OCI-LY7 (cell line): ENCODE measurements at regions not wholly inside any gene's neighbourhood (a gene's known extent, or its start where the extent isn't known, plus 50 kb on each side); places are given as distances from the start of the nearest gene placed in this dataset.

Experiments
- BruUV-seq: library from RNA; stranded (reverse); fragments of 400-500 nt; replicated peaks from 2 replicates; lab custom pipeline; 2021; lab: Mats Ljungman, UMichigan
- CTCF ChIA-PET: fragments of 300-600 bp; sonication (Branson Sonifier 250); formaldehyde crosslinking; loops from one replicate; lab custom pipeline; 2022; ENCODE audit warnings: antibody characterized with exemption; ENCODE audit not compliant: unreplicated experiment; lab: Charles Lee
- POLR2A ChIA-PET: fragments of 300-600 bp; sonication (Branson Sonifier 250); formaldehyde crosslinking; loops from one replicate; lab custom pipeline; 2022; ENCODE audit warnings: antibody characterized with exemption; lab: Charles Lee
- DNase-seq: peaks from one replicate; pipeline ENCODE4 v3.0.0-alpha.2; 2015; ENCODE audit warnings: low spot score
- H2AFZ ChIP-seq: fragments of 200-600 bp; sonication (generic), shearing (Covaris generic); 2 replicates; pipeline ENCODE4 v1.6.1; 2014; ENCODE audit warnings: mild to moderate bottlenecking, antibody characterized with exemption, low read length, moderate library complexity
- H3K27ac ChIP-seq: fragments of 200-600 bp; sonication (generic); 2 replicates; pipeline ENCODE4 v1.5.1; 2014; ENCODE audit warnings: mixed run types, low read depth, mild to moderate bottlenecking, moderate library complexity, low read length, inconsistent platforms; ENCODE audit not compliant: poor library complexity, severe bottlenecking
- H3K36me3 ChIP-seq: fragments of 200-600 bp; sonication (generic); 2 replicates; pipeline ENCODE4 v1.6.1; 2014; ENCODE audit warnings: mild to moderate bottlenecking, antibody characterized with exemption, low read length, moderate library complexity, mixed read lengths; ENCODE audit not compliant: insufficient read depth
- H3K4me1 ChIP-seq: fragments of 200-600 bp; sonication (generic); 2 replicates; pipeline ENCODE4 v1.5.1; 2014; ENCODE audit warnings: mild to moderate bottlenecking, low read length; ENCODE audit not compliant: insufficient read depth, poor library complexity, severe bottlenecking
- H3K4me2 ChIP-seq: fragments of 200-600 bp; sonication (generic); 2 replicates; pipeline ENCODE4 v1.6.1; 2014; ENCODE audit warnings: mild to moderate bottlenecking, low read length
- H3K4me3 ChIP-seq: fragments of 200-600 bp; sonication (generic); 2 replicates; pipeline ENCODE4 v1.5.1; 2014; ENCODE audit warnings: mild to moderate bottlenecking, low read depth, low read length; ENCODE audit not compliant: poor library complexity, severe bottlenecking
- H3K79me2 ChIP-seq: fragments of 200-600 bp; sonication (generic); 2 replicates; pipeline ENCODE4 v1.6.1; 2016; ENCODE audit warnings: low read depth, mild to moderate bottlenecking, low read length, moderate library complexity, mixed read lengths; ENCODE audit not compliant: insufficient read depth
- H3K9me2 ChIP-seq: fragments of 200-600 bp; sonication (generic); 2 replicates; pipeline ENCODE4 v1.6.1; 2016; ENCODE audit warnings: mild to moderate bottlenecking, low read length, mixed read lengths; ENCODE audit not compliant: insufficient read depth
- H3K9me3 ChIP-seq: fragments of 200-600 bp; sonication (generic); 2 replicates; pipeline ENCODE4 v1.6.1; 2014; ENCODE audit warnings: mild to moderate bottlenecking, mixed run types, low read length, mixed read lengths
- H4K20me1 ChIP-seq: fragments of 200-600 bp; sonication (generic); 2 replicates; pipeline ENCODE4 v1.6.1; 2014; ENCODE audit warnings: mild to moderate bottlenecking, antibody characterized with exemption, low read length, moderate library complexity, mixed read lengths; ENCODE audit not compliant: insufficient read depth
- EZH2phosphoT487 ChIP-seq: fragments of 200-600 bp; sonication (generic); IDR thresholded peaks from 2 replicates; pipeline ENCODE4 v1.6.1; 2018; ENCODE audit warnings: low read depth, borderline replicate concordance, mild to moderate bottlenecking, mixed run types, antibody characterized with exemption, low read length, moderate library complexity, mixed read lengths
- intact Hi-C: fragments of 100-400 bp; cut with micrococcal nuclease; formaldehyde crosslinking; loops from one replicate; pipeline ENCODE4 v1.10.0; 2022; ENCODE audit not compliant: unreplicated experiment
- TF ChIP-seq, protein P1 (sequence below): fragments of 200-600 bp; sonication (generic); conservative IDR thresholded peaks from 2 replicates; pipeline ENCODE4 v1.5.1; 2014; ENCODE audit warnings: mild to moderate bottlenecking, antibody characterized with exemption, low read length, moderate library complexity, mixed read lengths

DNA sequence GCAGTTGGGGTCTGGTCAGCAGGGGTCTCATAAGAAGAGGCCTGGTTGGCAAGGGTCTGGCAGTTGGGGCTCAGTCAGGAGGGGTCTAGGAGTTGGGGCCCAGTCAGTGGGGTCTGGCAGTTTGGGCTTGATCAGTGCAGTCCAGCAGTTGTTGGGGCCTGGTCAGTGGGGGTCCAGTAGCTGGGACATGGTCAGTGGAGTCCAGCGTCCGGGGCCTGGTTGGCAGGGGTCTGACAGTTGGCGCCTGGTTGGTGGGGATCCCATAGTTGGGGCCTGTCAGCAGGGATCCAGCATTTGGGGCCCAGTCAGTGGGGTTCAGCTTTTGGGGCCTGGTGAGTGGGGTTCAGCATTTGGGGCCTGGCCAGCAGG, 60.5 kb upstream of the TPM4 start:
- Histone ChIP-seq H3K9me2 (no peaks in the 10 kb centered on the region), H3K79me2 (no peaks in the 10 kb centered on the region), H3K4me2 (no peak overlapping the region), H3K4me1 (no peaks in the 10 kb centered on the region), H3K9me3 (no peaks in the 10 kb centered on the region), H3K4me3 (no peak overlapping the region), H3K36me3 (no peaks in the 10 kb centered on the region), H3K27ac (no peak overlapping the region), H2AFZ (no peak overlapping the region), H4K20me1 (no peaks in the 10 kb centered on the region)
- no TSS peak for BruUV-seq
- CTCF ChIA-PET = interaction anchor here (0.7 kb wide), 1 partner anchor 53 kb away, joined by 3 read pairs; no protein-coding TSS in a partner anchor
- POLR2A ChIA-PET = no interaction called here
- intact Hi-C loops = no loop called here
- DNase-seq = no peak
- TF ChIP-seq, protein P1, sequence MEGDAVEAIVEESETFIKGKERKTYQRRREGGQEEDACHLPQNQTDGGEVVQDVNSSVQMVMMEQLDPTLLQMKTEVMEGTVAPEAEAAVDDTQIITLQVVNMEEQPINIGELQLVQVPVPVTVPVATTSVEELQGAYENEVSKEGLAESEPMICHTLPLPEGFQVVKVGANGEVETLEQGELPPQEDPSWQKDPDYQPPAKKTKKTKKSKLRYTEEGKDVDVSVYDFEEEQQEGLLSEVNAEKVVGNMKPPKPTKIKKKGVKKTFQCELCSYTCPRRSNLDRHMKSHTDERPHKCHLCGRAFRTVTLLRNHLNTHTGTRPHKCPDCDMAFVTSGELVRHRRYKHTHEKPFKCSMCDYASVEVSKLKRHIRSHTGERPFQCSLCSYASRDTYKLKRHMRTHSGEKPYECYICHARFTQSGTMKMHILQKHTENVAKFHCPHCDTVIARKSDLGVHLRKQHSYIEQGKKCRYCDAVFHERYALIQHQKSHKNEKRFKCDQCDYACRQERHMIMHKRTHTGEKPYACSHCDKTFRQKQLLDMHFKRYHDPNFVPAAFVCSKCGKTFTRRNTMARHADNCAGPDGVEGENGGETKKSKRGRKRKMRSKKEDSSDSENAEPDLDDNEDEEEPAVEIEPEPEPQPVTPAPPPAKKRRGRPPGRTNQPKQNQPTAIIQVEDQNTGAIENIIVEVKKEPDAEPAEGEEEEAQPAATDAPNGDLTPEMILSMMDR = no peak
- TF ChIP-seq EZH2phosphoT487 = no peak

DNA sequence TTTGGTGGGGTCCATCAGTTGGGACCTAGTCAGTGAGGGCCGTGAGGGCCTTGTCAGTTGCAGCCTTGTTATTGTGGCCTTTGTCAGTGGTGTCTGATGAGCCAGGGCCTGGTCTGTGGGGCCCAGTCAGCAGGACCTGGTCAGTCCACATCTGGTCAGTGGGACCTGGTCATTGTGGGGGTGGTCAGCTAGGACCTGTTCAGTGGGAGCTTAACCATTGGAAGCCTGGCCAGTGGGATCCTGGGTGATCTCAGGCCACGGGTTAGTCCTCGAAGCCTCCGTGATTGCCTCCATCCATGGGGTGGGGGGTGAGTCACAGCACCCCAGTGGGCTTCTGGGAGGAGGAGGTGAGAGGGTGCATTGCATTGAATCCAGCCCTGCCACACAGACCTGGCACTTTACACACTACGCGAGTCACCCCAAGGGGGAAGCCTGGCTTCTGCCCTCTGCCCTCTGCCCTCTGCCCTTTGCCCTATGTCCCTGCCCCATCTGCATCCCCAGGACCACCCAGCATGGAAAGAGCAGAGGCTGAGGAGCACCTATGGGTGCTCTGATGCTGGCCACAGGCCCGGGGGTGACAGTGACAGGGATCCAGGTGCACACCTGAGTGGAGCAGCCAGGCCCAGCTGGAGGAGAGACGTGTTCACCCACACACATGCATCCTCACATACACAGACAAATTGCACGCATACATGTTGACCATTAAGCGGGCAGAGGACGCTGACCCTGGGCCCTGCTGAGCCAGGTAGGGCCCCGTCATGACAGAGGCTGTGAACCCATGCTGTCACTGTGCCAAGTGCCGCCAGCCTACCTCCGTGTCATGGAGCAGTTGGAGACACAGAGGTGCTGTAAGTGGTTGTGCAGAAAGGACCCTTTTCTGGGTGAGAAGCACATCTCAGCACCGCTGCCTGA, 59.8 kb upstream of the TPM4 start:
- Histone ChIP-seq H3K9me2 (no peaks in the 10 kb centered on the region), H3K79me2 (no peaks in the 10 kb centered on the region), H3K36me3 (no peaks in the 10 kb centered on the region), H3K4me1 (no peaks in the 10 kb centered on the region), H3K9me3 (no peaks in the 10 kb centered on the region), H3K27ac (no peak overlapping the region), H3K4me3 (no peak overlapping the region), H2AFZ (no peak overlapping the region), H3K4me2 (no peak overlapping the region), H4K20me1 (no peaks in the 10 kb centered on the region)
- no peak for DNase-seq
- CTCF ChIA-PET = no interaction called here
- intact Hi-C loops = no loop called here
- no peak for TF ChIP-seq EZH2phosphoT487
- TF ChIP-seq, protein P1 = no peak
- POLR2A ChIA-PET = no interaction called here
- no TSS peak for BruUV-seq

DNA sequence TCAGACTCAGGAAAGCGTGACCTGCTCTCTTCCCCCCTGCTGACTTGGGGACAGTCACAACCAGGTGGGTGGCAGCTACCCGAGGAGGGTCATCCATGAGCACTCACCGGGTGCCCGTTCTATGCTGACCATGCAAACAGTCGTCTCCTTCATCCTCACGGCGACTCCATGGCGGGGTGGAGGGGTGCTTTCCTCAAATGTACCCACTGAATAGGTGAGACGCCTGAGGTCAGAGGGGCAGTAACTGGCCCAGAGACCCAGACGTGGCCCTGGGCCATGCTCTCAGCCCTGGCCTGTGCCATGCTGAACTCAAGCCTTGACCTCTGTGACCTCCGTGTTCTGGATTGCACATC, 59.2 kb upstream of the TPM4 start:
- Histone ChIP-seq H3K79me2 (no peaks in the 10 kb centered on the region), H3K27ac (no peak overlapping the region), H3K4me1 (no peaks in the 10 kb centered on the region), H3K9me2 (no peaks in the 10 kb centered on the region), H4K20me1 (no peaks in the 10 kb centered on the region), H3K4me2 (no peak overlapping the region), H3K36me3 (no peaks in the 10 kb centered on the region), H3K4me3 (no peak overlapping the region), H3K9me3 (no peaks in the 10 kb centered on the region), H2AFZ (no peak overlapping the region)
- CTCF ChIA-PET = no interaction called here
- intact Hi-C loops = no loop called here
- no peak for DNase-seq
- POLR2A ChIA-PET = no interaction called here
- BruUV-seq = no TSS peak
- TF ChIP-seq EZH2phosphoT487 = no peak
- TF ChIP-seq, protein P1 = no peak
